ENCODE measurements at regions not wholly inside any gene's neighbourhood (a gene's known extent, or its start where the extent isn't known, plus 50 kb on each side); places are given as distances from the start of the nearest gene placed in this dataset.
A peak's percentile ranks its signal among the peaks of the same experiment; 100 is the strongest.
"Not testable (repeated sequence)": the region's sequence is repeated elsewhere in the genome, so short reads cannot be mapped to it uniquely, and the experiment has no call there.

DNA sequence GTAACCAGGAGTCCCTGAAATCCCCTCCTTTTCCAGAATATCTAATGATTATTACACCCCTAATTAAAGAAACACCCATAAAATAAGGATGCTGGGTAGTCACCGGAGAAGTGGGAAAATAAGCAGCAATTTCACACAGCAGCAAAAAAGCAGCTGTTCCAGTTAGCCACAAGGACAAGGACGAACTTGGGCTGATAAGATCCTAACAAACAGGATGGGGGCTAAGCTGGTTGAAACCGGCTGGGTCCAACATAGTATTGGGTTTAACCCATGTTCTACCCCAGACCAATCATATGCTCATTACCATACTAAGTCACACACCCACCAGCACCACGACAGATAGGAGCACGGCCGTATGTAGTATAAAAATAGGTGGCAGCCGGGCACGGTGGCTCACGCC is 100.7 kb downstream of the RPL10L start:
- no peak overlapping the region for H3K27ac ChIP-seq
- TF ChIP-seq ZFX (IDR thresholded peaks at IDR 0.05; ENCODE audit: borderline replicate concordance), result no peak
- TF ChIP-seq, protein P1, sequence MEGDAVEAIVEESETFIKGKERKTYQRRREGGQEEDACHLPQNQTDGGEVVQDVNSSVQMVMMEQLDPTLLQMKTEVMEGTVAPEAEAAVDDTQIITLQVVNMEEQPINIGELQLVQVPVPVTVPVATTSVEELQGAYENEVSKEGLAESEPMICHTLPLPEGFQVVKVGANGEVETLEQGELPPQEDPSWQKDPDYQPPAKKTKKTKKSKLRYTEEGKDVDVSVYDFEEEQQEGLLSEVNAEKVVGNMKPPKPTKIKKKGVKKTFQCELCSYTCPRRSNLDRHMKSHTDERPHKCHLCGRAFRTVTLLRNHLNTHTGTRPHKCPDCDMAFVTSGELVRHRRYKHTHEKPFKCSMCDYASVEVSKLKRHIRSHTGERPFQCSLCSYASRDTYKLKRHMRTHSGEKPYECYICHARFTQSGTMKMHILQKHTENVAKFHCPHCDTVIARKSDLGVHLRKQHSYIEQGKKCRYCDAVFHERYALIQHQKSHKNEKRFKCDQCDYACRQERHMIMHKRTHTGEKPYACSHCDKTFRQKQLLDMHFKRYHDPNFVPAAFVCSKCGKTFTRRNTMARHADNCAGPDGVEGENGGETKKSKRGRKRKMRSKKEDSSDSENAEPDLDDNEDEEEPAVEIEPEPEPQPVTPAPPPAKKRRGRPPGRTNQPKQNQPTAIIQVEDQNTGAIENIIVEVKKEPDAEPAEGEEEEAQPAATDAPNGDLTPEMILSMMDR (IDR thresholded peaks at IDR 0.05), result no peak

DNA sequence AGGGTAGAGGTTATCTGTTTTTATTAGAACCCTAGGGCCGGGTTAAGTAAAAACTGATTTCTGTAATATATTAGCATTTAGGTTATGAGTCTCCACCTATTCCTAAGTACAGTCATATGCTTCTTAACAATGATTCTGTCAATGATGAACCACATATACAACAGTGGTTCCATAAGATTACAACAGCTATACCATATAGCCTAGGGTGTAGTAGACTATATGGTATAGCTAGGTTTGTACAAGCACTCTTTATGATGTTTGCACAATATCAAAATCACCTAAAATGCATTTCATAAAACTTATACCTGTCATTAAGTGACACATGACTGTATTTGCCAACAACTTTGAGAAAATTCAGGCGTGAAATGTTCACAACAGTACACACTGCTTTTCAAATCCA is 110.6 kb downstream of the RPL10L start:
- H3K27ac ChIP-seq, result no peak overlapping the region
- TF ChIP-seq, protein P1 (IDR thresholded peaks at IDR 0.05), result no peak
- TF ChIP-seq ZFX (IDR thresholded peaks at IDR 0.05; ENCODE audit: borderline replicate concordance), result no peak

DNA sequence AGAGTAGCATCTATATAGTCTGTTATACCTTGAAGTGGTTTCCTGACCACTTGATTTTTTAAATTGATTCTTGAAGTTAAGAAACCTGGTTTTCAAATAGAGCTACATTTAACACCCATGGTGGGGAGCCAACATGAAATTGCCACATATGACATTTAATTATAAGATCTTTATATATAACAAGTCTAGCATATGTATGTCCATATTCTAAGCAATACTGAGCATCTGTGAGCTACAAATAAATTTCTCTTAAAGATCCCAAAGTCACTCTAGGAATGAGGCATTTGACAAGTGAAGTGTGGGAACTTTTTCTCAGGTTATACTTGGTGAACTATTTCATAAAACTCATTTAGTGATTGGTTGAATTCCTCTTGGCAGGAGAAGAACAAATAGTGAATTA is 132.5 kb downstream of the RPL10L start:
- no peak for TF ChIP-seq ZFX (IDR thresholded peaks at IDR 0.05; ENCODE audit: borderline replicate concordance)
- TF ChIP-seq, protein P1 (IDR thresholded peaks at IDR 0.05), result no peak
- H3K27ac ChIP-seq, result no peak overlapping the region

DNA sequence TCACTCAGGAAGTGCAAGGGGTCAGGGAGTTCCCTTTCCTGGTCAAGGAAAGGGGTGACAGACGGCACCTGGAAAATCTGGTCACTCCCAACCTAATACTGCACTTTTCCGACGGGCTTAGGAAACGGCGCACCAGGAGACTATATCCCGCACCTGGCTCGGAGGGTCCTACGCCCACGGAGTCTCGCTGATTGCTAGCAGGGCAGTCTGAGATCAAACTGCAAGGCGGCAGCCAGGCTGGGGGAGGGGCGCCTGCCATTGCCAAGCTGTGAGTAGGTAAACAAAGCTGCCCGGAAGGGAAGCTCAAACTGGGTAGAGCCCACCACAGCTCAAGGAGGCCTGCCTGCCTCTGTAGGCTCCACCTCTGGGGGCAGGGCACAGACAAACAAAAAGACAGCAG is 142.8 kb downstream of the RPL10L start:
- not testable (repeated sequence) for H3K27ac ChIP-seq

DNA sequence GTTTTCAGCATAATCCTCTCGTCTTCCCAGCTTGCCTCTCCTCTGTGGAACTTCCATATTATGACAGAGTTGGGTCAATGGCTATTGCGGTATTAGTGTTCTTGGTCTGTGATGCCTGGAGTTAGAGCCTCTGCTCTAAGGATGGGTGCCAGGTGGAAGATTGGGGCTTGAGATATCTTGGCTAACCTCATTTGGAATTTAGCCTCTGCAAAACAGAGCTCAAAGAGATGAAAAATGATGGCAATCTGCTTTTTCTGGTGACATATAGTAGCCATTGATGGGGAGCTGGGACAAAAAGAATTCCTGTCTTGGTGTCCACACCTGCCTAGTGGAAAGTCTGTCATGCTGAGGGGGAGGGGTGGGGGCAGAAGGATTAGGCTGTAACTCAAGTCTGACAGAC is 152.1 kb downstream of the RPL10L start:
- H3K27ac ChIP-seq, result no peak overlapping the region
- TF ChIP-seq ZFX (IDR thresholded peaks at IDR 0.05; ENCODE audit: borderline replicate concordance), result no peak
- TF ChIP-seq, protein P1 (IDR thresholded peaks at IDR 0.05), result no peak

DNA sequence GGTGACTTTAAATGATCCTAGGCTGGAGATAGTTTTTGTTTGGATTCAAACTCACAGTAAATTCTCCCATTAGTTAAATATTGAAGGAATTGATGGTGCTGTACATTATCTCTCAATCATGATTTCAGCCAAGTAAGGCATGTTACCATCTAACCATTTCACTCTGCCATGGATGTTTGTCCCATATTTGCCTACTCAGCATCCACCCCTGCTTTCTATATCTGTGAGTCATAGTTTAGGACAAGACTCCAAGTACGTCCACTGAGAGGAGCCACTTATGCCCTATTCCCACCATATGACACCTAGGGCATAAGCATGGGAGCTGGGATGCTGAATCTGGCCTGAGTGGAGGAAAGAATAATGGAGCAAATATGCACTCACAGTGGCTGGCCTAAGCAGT is 155.2 kb downstream of the RPL10L start:
- TF ChIP-seq, protein P1 (IDR thresholded peaks at IDR 0.05), result no peak
- TF ChIP-seq ZFX (IDR thresholded peaks at IDR 0.05; ENCODE audit: borderline replicate concordance), result no peak
- H3K27ac ChIP-seq, result no peak overlapping the region

DNA sequence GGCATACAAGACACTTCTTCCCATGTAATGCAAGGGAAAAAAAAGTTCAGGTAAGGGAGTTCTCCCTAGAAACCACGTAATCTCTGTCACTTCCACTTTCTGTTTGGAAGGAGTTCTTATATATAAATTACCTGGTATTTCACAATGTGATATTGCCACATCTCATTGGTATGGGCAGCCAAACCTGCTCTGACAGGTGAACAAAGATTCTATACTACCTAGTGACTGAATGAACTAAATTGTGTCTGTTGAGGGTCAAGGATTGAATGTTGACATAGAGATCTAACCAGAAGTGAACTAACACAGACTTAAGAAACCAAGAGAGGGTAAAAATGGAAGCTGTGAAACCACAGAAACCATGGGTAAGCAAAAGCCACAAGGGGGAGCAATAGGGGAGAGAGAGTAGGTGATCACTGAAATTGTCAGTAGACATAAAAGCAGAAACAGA is 161.3 kb downstream of the RPL10L start:
- TF ChIP-seq, protein P1 (IDR thresholded peaks at IDR 0.05), result peak; percentile 65
- no peak for TF ChIP-seq ZFX (IDR thresholded peaks at IDR 0.05; ENCODE audit: borderline replicate concordance)
- no peak overlapping the region for H3K27ac ChIP-seq

DNA sequence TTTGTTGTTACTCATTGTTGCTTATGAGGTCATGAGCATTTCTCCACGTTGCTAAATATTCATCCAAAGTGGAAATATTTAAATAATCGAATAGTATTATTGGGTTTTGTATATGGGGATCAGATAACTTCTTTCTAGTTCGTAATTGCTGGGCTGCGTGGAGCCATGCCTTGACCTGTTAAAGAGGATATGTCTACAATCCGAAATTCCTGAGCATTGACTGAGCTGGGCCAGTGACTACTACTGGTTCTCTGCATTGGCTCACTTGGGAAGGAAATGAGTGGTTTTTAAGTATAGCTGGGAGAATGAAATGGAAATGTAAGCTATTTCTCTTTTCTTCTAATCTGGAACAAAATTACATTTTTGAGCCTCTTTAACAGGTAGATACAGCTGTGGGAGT is 163.2 kb downstream of the RPL10L start:
- H3K27ac ChIP-seq, result no peak overlapping the region
- TF ChIP-seq, protein P1 (IDR thresholded peaks at IDR 0.05), result no peak
- no peak for TF ChIP-seq ZFX (IDR thresholded peaks at IDR 0.05; ENCODE audit: borderline replicate concordance)
